Cerebellar cortex (tissue), 1 donor: ENCODE measurements at regions not wholly inside any gene's neighbourhood (a gene's known extent, or its start where the extent isn't known, plus 50 kb on each side); places are given as distances from the start of the nearest gene placed in this dataset.

ENCODE experiments used
- DNase-seq: peaks from one replicate; pipeline ENCODE4 v3.0.0-alpha.2; 2015; ENCODE audit warnings: low spot score

GRCh38 chr2:139293992-139294548, 513.9 kb upstream of the NXPH2 start:
- no peak for DNase-seq

- DNase-seq = no peak
Measured at GRCh38 chr2:139281124-139281523, 500.9 kb upstream of the NXPH2 start.

- no peak for DNase-seq
Measured at GRCh38 chr2:139271879-139272278, 491.7 kb upstream of the NXPH2 start.

- DNase-seq = peak; percentile 67
Measured at GRCh38 chr2:139271149-139271548, 491.0 kb upstream of the NXPH2 start.

- DNase-seq = no peak
Measured at GRCh38 chr2:139260052-139260430, 479.9 kb upstream of the NXPH2 start.

- no peak for DNase-seq
Measured at GRCh38 chr2:139259422-139260051, 479.3 kb upstream of the NXPH2 start.

- DNase-seq = no peak
Measured at GRCh38 chr2:139241286-139241685, 461.1 kb upstream of the NXPH2 start.

DNA sequence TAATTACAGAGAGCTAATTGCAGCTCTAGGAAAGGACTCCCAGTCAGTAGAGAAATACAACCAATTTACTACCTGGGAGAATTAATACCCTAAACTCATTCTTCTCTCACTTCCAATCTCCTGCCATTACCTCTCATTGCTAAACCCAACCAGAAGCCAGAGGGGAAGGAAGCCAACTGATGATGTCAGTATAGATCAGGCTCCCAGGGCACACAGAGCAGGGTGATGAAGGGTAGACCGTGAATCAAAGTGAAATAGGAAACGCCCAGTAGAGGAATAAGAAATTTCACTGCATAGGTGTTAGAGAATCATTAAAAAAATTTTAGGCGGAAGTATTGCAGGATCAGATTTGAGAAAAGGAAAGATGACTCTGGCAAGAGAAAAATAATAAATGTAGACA, 456.8 kb upstream of the NXPH2 start:
- no peak for DNase-seq

GRCh38 chr2:139230881-139231280, 450.7 kb upstream of the NXPH2 start:
- no peak for DNase-seq

- DNase-seq = no peak
Measured at GRCh38 chr2:139228276-139228675, 448.1 kb upstream of the NXPH2 start.

GRCh38 chr2:139225961-139226360, 445.8 kb upstream of the NXPH2 start:
- no peak for DNase-seq

DNA sequence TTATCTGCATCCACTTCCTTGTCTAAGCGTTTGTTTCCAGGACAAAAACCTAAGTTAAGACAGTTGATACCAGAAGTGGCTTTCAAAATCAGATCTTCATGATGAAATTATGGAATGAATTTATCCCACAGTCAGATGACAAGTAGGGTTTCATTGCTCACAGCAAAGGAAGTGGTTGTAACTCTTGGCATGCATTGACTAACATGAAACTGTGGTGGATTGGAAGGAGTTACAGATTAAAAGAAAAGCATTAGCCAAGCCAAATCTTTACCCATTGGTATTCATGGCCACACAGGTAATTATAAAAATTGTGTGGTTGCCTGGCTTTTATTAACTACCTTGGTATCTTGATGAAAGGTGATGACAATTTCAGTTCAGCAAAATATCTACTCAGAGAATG, 438.0 kb upstream of the NXPH2 start:
- DNase-seq = no peak

- DNase-seq = no peak
Measured at GRCh38 chr2:139217641-139218040, 437.5 kb upstream of the NXPH2 start.

- DNase-seq = no peak
Measured at GRCh38 chr2:139216435-139216834, 436.2 kb upstream of the NXPH2 start.

GRCh38 chr2:139214801-139215200, 434.6 kb upstream of the NXPH2 start:
- DNase-seq = no peak

- DNase-seq = no peak
Measured at GRCh38 chr2:139209586-139209985, 429.4 kb upstream of the NXPH2 start.

GRCh38 chr2:139201516-139201915, 421.3 kb upstream of the NXPH2 start:
- no peak for DNase-seq

DNA sequence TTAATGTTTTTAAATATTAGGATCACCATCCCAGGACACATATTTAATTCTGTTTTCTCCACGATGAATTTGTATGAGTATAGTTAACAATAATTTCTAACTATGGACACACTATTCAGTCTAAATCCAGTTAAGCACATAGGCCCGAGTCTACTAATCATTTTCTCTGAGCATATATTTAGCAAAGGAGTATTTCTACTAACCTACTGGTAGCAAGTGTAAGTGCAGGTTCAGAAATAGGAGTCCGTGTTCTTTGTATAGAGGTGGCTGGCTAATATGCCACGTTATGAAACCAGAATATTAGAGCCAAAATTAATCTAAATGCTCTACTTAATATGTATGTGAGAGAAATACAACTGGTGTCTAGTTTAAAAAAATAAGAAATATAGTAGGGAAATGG, 416.6 kb upstream of the NXPH2 start:
- DNase-seq = no peak

DNA sequence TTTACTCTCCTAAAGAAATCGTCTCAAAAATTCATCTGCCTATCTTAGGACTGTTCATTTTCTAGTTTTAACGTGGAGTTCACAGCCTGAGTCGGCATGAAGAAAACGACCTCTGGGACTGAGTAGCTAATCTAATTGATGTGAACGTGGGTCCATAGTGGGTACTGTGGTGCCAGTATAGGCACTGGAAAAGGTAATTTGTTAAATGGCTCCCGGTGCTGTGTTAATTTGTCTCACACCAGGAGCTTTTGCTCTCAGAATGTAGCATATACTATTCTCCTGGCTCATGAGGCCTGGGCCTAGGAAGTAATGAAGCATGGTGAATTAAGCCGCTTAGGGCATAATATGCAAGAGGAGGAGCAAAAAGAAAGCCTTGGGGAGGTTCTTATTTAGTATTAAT, 414.4 kb upstream of the NXPH2 start:
- no peak for DNase-seq

GRCh38 chr2:139177041-139177440, 396.9 kb upstream of the NXPH2 start:
- DNase-seq = no peak

GRCh38 chr2:139175510-139175909, 395.3 kb upstream of the NXPH2 start:
- no peak for DNase-seq

GRCh38 chr2:139170406-139170805, 390.2 kb upstream of the NXPH2 start:
- DNase-seq = no peak

DNA sequence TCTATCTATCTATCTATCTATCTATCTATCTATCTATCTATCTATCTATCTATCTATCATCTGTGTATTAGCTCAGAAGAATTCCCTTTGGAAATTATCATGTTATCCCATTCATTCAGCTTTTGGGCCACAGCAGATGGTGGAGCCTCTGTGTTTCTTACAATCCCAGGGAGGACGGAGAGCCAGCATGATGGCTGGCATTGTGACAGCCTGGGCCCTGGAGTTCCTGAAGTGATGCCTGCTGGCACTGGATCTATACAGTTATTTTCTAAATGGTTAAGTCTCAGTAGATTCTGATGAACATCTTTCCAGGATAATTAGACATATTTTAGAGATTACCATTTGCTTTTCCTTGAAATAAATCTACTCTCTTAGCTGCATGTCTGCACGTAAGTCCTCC, 385.4 kb upstream of the NXPH2 start:
- DNase-seq = peak; percentile 61

- DNase-seq = no peak
Measured at GRCh38 chr2:139165041-139165440, 384.9 kb upstream of the NXPH2 start.
